Kidney glomerular epithelial cell (primary cell): ENCODE measurements at regions not wholly inside any gene's neighbourhood (a gene's known extent, or its start where the extent isn't known, plus 50 kb on each side); places are given as distances from the start of the nearest gene placed in this dataset.

Experiments
- DNase-seq: peaks from one replicate; lab custom pipeline; 2025; lab: John Stamatoyannopoulos, UW

GRCh38 chr7:109284943-109285342 lies 715.3 kb downstream of the DNAJB9 start:
- no peak for DNase-seq

GRCh38 chr7:109295158-109295557 lies 725.5 kb downstream of the DNAJB9 start:
- DNase-seq, result no peak

DNA sequence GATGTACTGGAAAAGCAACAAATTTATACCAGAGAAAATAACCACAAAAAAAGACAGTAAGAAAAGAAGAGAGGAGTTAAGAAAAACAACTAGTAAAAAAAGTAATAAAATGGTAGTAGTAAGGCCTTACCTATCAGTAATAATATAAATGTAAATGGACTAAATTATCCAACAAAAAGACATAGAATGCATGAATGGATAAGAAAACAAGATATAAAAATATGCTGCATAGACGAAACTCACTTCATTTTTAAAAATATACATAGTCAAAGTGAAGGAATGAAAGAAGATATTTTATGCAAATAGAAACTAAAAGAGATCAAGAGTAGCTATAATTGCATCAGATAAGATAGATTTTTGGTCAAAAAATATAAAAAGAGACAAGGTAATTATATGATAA lies 739.1 kb downstream of the DNAJB9 start:
- DNase-seq, result no peak

DNA sequence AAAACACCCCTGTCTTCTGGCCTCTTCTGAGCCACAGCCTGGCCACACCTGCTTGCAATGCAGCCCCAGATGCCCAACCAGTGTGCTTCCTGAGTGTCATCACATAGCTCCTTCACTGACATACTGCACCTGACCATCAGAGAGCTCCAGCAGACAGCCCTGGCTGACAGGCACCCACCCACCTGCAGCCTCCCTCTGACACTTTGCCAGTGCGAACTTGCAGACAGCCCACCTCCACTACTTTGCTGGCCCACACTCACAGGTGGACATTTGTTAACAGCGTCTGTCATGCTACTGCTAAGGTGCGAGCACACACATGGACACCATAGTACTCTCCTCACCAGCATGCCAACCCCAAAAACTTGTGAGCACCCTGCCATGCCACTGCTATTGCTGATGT lies 740.1 kb downstream of the DNAJB9 start:
- no peak for DNase-seq

- no peak for DNase-seq
These were observed 748.5 kb downstream of the DNAJB9 start for GRCh38 chr7:109318136-109318535.

- no peak for DNase-seq
These were observed 753.2 kb downstream of the DNAJB9 start for GRCh38 chr7:109322833-109323232.

DNA sequence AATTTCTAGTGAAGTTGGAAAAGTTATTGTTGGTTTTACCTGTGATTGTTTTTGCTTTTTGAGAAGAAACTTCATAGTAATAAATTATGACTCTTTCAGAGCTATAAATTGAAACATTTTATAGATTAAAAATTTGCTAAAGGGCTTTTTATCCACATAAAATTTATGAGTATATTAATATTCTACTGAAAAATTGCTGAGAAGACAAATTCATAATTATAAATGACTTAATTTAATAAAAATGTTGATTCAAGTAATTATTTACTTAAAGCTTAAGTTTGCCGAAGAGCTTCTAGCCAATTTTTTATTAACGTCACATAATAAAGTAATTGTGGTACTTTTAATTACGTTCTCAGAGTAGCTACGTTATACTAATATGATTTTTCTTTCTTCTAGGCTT lies 761.7 kb downstream of the DNAJB9 start:
- DNase-seq, result no peak

DNA sequence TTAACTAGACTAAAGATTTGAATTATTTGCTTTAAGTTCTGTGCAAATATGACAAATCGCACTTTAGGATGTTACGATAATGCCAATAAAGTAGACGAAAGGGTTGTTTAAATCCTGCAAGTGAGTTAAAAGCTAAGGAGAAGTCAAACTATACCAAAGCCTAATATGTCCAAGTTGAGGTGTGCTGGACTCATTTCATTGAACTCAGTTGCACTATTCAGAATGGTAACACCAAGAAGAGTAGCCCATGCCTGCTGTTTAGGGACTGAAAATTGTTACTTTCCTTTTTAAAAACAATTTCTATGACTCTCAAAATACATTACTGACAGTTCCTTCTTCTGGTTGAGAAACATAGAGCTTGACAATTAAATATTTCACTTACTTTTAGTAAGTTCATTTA lies 766.3 kb downstream of the DNAJB9 start:
- no peak for DNase-seq

DNA sequence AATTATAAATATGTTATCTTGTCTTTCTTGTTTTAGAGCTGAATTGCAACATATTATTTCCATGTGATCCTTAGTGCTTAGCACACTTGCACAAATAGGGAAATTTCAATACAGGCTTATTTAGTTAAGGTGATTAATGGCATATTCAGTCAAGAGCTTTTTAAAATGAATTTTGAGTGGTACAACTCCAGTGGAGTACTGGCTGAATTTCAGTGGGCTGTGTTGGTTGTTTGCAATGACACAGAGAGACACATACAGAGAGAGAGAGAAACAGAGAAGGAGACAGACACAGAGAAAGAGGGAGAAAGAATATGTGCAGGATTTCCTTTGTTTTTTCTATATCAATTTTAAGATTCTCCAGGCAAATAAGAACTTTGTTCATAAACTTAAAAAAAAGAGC lies 766.9 kb downstream of the DNAJB9 start:
- no peak for DNase-seq

- no peak for DNase-seq
These were observed 774.0 kb downstream of the DNAJB9 start for GRCh38 chr7:109343678-109344077.

- no peak for DNase-seq
These were observed 781.8 kb downstream of the DNAJB9 start for GRCh38 chr7:109351493-109351892.

DNA sequence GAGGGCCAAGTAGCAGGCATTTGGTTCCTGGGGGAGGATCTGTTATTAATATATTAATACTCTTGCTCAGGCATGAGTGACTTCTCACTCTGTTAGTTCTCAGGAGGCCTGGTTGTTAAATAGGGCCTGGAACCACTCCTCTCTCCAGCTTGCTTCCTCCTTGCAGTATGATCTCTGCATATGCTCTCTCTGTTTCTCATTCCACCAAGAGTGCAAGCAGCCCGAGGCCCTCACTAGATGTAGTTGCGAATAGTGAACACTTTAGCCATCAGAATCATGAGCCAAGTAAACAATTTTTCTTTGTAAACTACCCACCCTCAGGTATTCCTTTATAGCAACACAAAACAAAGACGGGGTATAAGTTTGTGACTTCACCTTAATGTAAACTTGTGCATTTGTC lies 784.3 kb downstream of the DNAJB9 start:
- no peak for DNase-seq

DNA sequence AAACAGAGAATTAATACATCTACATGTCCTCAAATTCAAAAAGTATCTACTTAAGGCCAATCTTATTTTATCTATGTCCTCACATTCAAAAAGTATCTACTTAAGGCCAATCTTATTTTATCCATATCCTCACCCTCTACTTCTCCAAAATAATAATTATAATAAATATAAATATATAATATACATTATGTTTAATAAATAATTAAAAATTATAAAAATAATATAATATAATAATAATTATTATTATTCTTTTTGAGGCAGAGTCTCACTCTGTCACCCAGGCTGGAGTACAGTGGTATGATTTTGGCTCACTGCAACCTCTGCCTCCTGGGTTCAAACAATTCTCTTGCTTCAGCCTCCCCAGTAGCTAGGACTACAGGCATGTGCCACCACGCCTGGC lies 784.9 kb downstream of the DNAJB9 start:
- no peak for DNase-seq

DNA sequence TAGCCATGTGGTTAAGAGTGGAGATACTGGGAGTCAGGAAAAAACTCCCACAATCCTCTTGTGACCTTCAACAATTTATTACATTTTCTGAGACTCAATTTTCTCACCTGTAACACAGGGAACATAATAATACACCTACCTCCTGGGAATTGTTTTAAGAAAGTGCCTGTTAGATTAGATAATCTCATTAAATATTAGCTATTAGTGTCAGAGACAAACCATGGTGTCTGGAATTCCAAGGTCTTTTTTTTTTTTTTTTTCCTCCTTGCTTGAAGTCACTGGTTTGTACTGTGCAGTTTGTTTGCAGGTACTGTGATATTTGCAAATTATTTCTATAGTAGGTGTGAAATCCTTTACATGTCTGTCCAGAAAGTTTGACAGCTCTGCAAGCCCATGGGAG lies 806.1 kb downstream of the DNAJB9 start:
- DNase-seq, result no peak

DNA sequence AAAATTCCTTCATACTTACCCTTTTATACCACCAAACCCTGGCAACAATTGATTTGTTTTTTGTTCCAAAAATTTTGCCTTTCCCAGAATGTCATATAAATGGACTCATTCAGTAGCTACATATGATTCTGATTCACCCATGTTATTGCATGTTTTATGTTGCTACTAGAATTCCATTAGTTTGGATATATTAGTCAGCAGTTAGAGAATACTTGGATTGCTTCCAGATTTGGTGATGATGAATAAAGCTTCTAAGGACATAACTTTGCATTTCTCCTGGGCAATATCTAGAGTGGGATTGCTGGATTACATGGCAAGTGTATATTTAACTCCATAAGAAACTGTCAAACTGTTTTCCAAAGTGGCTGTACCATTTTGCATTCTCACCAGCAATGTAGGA lies 806.9 kb downstream of the DNAJB9 start:
- no peak for DNase-seq

DNA sequence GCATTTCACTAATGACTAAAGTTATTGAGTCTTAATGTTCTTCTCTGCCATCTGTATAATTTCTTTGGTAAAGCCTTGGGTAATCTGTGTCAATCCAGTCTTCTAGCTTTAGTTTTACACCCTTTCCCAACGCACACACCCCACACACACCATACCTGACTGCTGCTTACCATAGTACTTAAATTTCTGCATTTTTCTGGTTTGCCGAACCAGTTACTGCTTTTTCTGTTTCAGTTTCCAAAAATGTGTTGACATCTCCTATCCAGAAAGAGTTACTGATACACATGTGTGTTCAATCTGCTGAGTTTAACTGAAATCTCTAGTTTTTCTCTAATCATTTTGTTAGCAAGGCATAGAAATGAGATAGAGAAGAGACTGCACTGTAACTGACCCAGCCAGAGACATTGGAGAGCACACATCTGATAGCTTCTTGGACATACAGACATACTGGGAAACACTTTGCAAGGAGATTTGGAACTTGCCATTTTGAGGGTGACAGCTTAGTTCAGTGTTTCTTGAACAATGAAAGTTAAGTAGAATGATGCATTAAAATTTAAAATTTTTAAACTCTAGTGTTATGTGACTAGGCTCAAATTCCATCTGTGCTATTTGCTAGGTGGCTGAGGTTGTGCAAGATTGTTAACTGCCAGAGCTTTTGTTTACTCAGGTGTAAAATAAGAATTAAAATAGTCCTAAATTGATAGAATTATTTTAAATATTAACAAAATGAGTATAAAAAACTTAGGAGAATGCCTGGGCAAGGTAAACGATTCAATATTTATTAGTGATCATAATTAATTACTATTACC lies 807.6 kb downstream of the DNAJB9 start:
- DNase-seq, result no peak

DNA sequence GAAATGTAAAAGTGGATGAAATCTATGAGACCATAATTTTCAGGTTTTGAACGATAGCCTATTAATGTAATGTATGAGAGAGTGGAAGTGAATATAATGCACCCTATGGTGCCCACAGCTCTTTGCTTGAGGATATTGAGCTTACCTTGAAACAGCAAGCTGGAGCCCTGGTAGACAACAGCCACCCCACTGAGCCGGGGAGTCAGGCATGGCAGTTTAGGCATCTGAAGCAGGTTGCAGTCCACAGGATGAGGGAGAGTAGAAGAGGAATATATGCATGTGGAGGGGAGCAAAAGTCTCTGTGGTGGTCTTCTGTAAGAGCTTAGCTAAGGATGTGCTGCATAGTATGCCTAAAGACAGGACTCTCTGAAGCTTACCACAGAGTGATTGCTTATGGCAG lies 817.3 kb downstream of the DNAJB9 start:
- DNase-seq, result no peak

GRCh38 chr7:109387530-109387929 lies 817.9 kb downstream of the DNAJB9 start:
- no peak for DNase-seq

GRCh38 chr7:109391240-109391639 lies 821.6 kb downstream of the DNAJB9 start:
- no peak for DNase-seq

GRCh38 chr7:109402107-109402506 lies 832.4 kb downstream of the DNAJB9 start:
- no peak for DNase-seq

GRCh38 chr7:109407756-109408155 lies 838.1 kb downstream of the DNAJB9 start:
- no peak for DNase-seq

GRCh38 chr7:109437957-109438356 lies 868.3 kb downstream of the DNAJB9 start:
- no peak for DNase-seq

GRCh38 chr7:109449760-109450159 lies 880.1 kb downstream of the DNAJB9 start:
- DNase-seq, result no peak

DNA sequence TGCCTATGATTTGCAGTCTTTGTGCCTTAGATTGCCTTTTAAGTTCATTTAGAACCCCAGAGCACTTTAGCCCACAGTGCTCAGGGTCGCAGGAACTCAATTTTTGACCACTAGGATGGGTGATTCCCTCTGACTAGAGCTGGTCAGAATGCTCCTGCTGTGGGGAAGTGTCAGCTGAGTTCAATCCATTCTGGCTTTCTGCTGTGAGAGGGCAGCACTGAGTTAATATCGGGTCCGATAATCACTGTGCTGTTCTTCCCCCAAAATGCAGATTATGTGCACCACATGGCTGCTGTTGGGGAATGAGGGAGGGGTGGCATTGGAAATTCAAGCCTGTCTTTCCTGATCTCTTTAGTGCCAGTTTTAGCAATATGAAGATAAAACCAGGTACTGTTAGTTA lies 886.4 kb downstream of the DNAJB9 start:
- DNase-seq, result no peak
